ENCODE measurements at regions not wholly inside any gene's neighbourhood (a gene's known extent, or its start where the extent isn't known, plus 50 kb on each side); places are given as distances from the start of the nearest gene placed in this dataset.

DNA sequence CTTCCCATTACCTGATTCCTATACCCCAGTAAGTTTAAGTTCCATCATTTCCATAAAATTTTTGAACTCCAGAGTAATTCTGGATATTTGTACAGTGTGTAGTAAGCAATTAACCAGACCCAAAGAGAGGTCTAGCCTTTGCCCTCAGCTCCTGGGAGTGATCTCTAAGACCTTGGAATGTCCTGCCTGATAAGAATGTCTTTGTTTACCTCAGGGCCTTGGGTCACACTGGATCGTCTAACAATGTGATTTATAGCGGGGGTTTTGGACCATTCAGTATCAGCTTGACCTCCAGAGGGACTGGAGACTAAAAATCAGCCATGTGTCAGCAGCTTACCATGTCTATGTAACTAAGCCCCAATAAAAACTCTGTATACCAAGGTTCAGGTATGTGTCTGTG is 330.9 kb upstream of the PPP1R2C start:
- no peak overlapping the region for H3K4me2 ChIP-seq (ENCODE audit: extremely low read depth, insufficient read depth, low read length)
- H2AFZ ChIP-seq (ENCODE audit: low read length): no peak overlapping the region
- no peaks in the 10 kb centered on the region for H3K4me1 ChIP-seq (ENCODE audit: control insufficient read depth, extremely low read depth, insufficient read depth, low read length)
- no peak overlapping the region for H3K9ac ChIP-seq (ENCODE audit: insufficient read depth, low read length)
- H3K9me3 ChIP-seq (ENCODE audit: control insufficient read depth, insufficient read depth, low read depth, low read length): no peaks in the 10 kb centered on the region
- H3K27ac ChIP-seq (ENCODE audit: insufficient read depth, low read length): no peak overlapping the region
- H3K79me2 ChIP-seq (ENCODE audit: control insufficient read depth, insufficient read depth, low read length): no peaks in the 10 kb centered on the region
- no peaks in the 10 kb centered on the region for H3K27me3 ChIP-seq (ENCODE audit: control insufficient read depth, insufficient read depth, low read length)
- TF ChIP-seq, protein P1, sequence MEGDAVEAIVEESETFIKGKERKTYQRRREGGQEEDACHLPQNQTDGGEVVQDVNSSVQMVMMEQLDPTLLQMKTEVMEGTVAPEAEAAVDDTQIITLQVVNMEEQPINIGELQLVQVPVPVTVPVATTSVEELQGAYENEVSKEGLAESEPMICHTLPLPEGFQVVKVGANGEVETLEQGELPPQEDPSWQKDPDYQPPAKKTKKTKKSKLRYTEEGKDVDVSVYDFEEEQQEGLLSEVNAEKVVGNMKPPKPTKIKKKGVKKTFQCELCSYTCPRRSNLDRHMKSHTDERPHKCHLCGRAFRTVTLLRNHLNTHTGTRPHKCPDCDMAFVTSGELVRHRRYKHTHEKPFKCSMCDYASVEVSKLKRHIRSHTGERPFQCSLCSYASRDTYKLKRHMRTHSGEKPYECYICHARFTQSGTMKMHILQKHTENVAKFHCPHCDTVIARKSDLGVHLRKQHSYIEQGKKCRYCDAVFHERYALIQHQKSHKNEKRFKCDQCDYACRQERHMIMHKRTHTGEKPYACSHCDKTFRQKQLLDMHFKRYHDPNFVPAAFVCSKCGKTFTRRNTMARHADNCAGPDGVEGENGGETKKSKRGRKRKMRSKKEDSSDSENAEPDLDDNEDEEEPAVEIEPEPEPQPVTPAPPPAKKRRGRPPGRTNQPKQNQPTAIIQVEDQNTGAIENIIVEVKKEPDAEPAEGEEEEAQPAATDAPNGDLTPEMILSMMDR (conservative IDR thresholded peaks at IDR 0.05 in 1 of 2, IDR thresholded peaks at IDR 0.05 in 1 of 2; ENCODE audit: low read depth in 1 of 2, low read length in 2 of 2): no peak
- no peak overlapping the region for H3K4me3 ChIP-seq (replicated peaks in 1 of 4; ENCODE audit: control extremely low read depth in 1 of 4, insufficient read depth in 1 of 4, low read depth in 3 of 4, low read length in 4 of 4)
- H3K36me3 ChIP-seq (ENCODE audit: control insufficient read depth, insufficient read depth, low read length): no peaks in the 10 kb centered on the region
- no peaks in the 10 kb centered on the region for H4K20me1 ChIP-seq (ENCODE audit: control insufficient read depth, extremely low read depth, insufficient read depth, low read length)
- no peak for DNase-seq (ENCODE audit: low read depth in 2 of 2)

DNA sequence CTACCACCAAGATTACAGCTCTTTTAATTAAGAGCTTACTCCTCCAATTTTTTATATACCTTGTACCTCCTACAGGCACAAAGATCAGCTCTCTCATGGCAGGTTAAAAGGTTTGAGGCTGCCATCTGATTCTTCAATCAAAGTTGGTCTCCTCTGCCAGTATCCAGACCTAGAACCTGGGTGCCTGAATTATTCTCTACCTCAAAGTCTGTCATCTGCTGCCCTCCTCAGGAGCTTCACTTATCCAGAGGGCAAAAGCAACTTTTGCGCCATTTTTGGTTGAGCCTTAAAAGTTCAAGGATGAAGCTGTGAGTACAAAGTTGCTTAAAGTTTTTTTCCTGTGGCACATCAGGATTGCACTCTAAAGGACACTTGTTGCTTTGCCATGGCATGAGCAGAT is 343.7 kb upstream of the PPP1R2C start:
- H3K27me3 ChIP-seq (ENCODE audit: control insufficient read depth, insufficient read depth, low read length): no peaks in the 10 kb centered on the region
- H3K27ac ChIP-seq (ENCODE audit: insufficient read depth, low read length): no peak overlapping the region
- no peaks in the 10 kb centered on the region for H3K4me1 ChIP-seq (ENCODE audit: control insufficient read depth, extremely low read depth, insufficient read depth, low read length)
- H4K20me1 ChIP-seq (ENCODE audit: control insufficient read depth, extremely low read depth, insufficient read depth, low read length): no peaks in the 10 kb centered on the region
- peak in 1 of 2 donors; percentile 0 for DNase-seq (ENCODE audit: low read depth in 2 of 2)
- TF ChIP-seq, protein P1 (conservative IDR thresholded peaks at IDR 0.05 in 1 of 2, IDR thresholded peaks at IDR 0.05 in 1 of 2; ENCODE audit: low read depth in 1 of 2, low read length in 2 of 2): no peak
- no peak for TF ChIP-seq EZH2 (IDR thresholded peaks at IDR 0.05; ENCODE audit: low read length, missing control alignments)
- no peaks in the 10 kb centered on the region for H3K36me3 ChIP-seq (ENCODE audit: control insufficient read depth, insufficient read depth, low read length)
- no peaks in the 10 kb centered on the region for H3K79me2 ChIP-seq (ENCODE audit: control insufficient read depth, insufficient read depth, low read length)
- no peak overlapping the region for H3K9ac ChIP-seq (ENCODE audit: insufficient read depth, low read length)
- no peak overlapping the region for H2AFZ ChIP-seq (ENCODE audit: low read length)
- H3K4me2 ChIP-seq (ENCODE audit: extremely low read depth, insufficient read depth, low read length): no peak overlapping the region
- no peaks in the 10 kb centered on the region for H3K9me3 ChIP-seq (ENCODE audit: control insufficient read depth, insufficient read depth, low read depth, low read length)
- no peak overlapping the region for H3K4me3 ChIP-seq (replicated peaks in 1 of 4; ENCODE audit: control extremely low read depth in 1 of 4, insufficient read depth in 1 of 4, low read depth in 3 of 4, low read length in 4 of 4)

DNA sequence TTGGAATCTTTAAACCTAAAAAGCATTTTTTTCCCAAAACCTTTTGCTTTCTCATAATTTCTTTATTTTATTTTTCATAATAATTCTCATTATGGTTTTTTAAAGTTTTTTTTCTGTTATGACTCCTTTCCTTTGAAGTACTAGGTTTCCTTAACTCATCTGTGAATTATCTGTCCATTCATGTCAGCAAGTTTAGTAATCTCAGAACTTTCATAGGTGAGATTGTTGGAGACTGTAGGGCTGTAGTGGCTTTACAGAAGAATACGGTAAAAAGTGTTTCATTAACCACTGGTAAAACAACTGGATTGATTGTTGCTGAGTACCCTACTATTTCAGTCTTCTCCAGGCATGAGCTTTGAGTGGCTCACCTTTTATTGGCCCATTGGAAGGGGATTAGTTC is 361.7 kb upstream of the PPP1R2C start:
- Histone ChIP-seq H3K9me3 (ENCODE audit: control insufficient read depth, insufficient read depth, low read depth, low read length) (no peaks in the 10 kb centered on the region), H2AFZ (ENCODE audit: low read length) (no peak overlapping the region), H3K36me3 (ENCODE audit: control insufficient read depth, insufficient read depth, low read length) (no peaks in the 10 kb centered on the region), H3K9ac (ENCODE audit: insufficient read depth, low read length) (no peak overlapping the region), H3K4me2 (ENCODE audit: extremely low read depth, insufficient read depth, low read length) (no peak overlapping the region), H3K27ac (ENCODE audit: insufficient read depth, low read length) (no peak overlapping the region), H3K79me2 (ENCODE audit: control insufficient read depth, insufficient read depth, low read length) (no peaks in the 10 kb centered on the region), H4K20me1 (ENCODE audit: control insufficient read depth, extremely low read depth, insufficient read depth, low read length) (no peaks in the 10 kb centered on the region), H3K4me1 (ENCODE audit: control insufficient read depth, extremely low read depth, insufficient read depth, low read length) (no peaks in the 10 kb centered on the region), H3K4me3 (replicated peaks in 1 of 4; ENCODE audit: control extremely low read depth in 1 of 4, insufficient read depth in 1 of 4, low read depth in 3 of 4, low read length in 4 of 4) (no peak overlapping the region), H3K27me3 (ENCODE audit: control insufficient read depth, insufficient read depth, low read length) (no peaks in the 10 kb centered on the region)
- DNase-seq (ENCODE audit: low read depth in 2 of 2): no peak
- no peak for TF ChIP-seq EZH2 (IDR thresholded peaks at IDR 0.05; ENCODE audit: low read length, missing control alignments)
- TF ChIP-seq, protein P1 (conservative IDR thresholded peaks at IDR 0.05 in 1 of 2, IDR thresholded peaks at IDR 0.05 in 1 of 2; ENCODE audit: low read depth in 1 of 2, low read length in 2 of 2): no peak
